Hypothalamus (tissue), 51 donors: ENCODE measurements at regions not wholly inside any gene's neighbourhood (a gene's known extent, or its start where the extent isn't known, plus 50 kb on each side); places are given as distances from the start of the nearest gene placed in this dataset.
"Not testable (repeated sequence)": the region's sequence is repeated elsewhere in the genome, so short reads cannot be mapped to it uniquely, and the experiment has no call there.

Source experiments
- DNase-seq, 51 donors: peaks; one replicate each; lab custom pipeline; 2025; lab: John Stamatoyannopoulos, UW

DNA sequence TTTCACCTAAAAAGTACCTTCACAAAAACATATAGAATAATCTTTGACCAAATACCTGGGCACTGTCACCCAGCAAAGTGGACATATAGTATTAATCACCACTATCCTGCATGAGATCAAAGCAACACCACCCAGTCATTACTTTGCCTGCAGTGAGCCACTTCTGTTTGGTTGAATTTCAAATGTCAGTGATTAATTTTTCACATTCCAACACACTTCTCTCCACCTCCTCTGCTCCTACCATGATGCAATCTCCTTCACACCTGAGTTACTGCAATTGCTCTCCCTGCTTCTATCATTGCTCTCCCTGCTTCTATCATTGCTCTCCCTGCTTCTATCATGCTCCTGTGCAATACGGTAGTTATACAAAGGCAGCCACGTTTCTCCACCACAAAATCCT, 106.1 kb upstream of the NETO1 start:
- DNase-seq = no peak

DNA sequence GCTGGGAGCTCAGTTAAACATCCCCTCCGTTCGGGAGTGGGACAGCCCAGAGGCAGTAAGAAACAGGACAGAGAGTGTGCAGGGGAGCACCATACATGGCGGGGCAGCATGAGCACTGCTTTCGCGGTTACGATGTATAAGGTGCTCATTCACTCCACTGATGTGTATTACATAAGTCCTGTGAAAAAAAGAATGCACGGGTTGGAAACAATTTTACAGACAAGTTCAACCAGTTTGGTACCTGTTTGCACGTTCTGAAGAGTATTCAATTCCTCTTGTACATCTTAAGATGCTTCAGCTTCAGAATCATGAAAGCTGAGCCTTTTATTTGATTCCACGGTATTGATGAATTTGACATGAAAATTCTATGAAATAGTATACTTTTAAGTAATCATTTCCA, 97.8 kb upstream of the NETO1 start:
- DNase-seq = no peak

DNA sequence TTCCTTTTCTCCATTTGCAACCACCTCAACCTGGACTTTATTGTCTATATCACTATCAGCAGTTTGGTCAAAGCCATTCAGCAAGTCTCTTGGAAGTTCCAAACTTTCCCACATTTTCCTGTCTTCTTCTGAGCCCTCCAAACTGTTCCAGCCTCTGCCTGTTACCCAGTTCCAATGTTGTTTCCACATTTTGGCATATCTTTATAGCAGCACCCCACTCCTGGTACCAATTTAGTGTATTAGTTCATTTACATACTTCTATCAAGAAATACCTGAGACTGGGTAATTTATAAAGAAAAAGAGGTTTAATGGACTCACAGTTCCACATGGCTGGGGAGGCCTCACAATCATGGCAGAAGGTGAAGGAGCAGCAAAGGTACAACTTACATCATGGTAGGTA, 90.4 kb upstream of the NETO1 start:
- DNase-seq = not testable (repeated sequence)

DNA sequence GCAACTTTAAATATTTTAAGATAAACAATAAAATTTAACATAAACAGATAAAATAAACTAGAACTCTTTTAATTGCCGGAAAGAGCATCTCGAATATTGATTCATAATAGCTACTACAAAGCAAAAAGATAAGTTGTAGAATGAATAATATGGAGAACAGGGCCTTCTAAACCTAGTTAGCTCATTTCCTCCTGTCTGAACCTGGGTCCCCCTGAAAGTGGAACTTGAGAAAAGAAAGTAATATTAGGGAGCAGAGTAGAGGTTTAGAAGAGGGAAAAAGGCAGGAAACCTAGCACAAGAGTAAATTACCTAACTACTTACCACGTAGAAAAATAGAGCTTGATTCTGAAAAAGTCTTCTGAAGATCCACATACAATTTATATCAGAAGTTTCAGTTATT, 80.7 kb upstream of the NETO1 start:
- no peak for DNase-seq

DNA sequence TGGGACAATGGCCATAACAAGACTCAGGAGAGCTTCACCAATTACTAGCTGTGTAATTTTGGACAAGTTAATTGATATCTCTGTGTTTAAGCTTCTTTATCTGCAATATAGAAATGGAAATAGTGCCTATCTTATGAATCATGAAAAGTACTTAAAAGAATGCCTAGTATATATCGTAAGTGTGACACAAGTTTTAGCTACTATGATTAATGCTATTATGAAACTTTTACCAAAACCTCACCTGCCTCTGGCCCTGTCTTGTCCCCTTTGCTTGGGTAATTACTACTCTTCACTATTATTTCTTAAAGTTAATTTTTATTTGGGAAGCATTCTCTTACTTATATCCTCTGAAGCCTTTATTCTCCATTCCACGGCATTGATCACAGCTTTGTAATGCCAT, 75.0 kb upstream of the NETO1 start:
- no peak for DNase-seq

DNA sequence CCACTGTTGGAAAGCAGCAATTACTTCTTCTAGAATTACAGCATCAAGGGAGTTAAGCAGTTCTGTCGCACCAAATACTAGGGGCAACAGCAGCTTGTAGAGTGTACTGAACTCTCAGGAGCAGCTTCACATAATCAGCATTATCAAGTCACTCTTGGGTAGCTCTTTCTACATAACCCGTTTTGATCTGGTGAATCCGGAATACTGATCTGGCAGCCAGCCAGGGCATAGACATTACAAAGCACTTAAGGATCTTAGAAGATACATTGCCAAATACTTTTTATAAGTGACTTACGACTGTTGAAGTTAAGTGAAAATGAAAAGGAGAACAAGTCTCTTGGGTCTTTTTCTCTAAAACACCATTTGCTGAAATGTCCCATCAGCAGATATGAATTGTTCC, 73.2 kb upstream of the NETO1 start:
- no peak for DNase-seq

DNA sequence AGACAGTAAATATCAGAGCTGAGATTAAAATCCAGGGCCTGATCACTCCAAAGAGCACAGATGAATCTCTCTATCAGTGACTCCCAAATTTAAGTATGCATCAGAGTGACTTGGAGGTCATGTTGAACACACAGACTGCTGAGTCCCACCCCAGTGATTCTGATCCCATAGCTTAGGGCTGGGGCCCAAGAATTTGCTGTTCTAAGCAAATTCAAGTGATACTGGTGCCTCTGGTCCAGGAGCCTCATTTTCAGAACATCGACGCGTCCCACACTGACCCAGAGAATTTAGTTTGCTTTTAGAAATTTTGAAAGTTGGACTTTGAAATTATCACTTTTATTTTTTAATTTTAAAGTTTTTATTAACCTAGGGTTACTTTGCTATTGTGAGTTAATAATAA, 72.7 kb upstream of the NETO1 start:
- no peak for DNase-seq

DNA sequence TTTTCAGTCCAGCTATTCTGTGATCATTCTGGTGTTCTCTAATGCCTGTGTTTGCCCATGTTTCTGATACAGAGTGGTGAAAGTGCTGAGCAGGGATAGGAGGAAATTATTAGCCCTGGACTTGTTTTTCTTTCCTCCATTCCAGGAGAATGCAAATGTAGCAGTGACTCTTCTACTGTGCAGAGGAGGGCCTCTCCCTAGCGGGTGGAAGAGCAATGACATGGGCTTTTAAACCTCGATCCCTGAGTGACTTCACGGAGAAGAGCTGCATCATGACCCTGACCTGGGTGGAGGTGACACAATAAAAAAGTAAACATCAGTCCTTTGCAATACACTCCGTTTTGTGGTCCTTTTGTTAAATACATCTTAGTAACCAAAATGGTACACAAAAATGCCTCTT, 68.0 kb upstream of the NETO1 start:
- no peak for DNase-seq

DNA sequence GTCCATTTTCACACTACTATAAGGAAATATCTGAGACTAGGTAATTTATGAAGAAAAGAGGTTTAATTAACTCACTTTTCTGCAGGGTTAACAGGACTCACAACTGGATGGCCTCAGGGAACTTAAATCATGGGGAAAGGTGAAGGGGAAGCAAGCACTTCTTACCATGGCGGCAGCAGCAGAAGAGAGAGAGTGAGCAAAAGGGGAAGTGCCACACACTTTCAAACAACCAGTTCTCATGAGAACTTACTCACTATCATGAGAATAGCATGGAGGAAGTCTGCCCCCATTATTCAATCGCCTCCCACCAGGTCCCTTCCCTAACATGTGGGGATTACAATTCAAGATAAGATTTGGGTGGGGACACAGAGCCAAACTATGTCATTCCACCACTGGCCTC, 55.1 kb upstream of the NETO1 start:
- DNase-seq = no peak
